DMS53 (cell line): ENCODE measurements at regions not wholly inside any gene's neighbourhood (a gene's known extent, or its start where the extent isn't known, plus 50 kb on each side); places are given as distances from the start of the nearest gene placed in this dataset.
"Not testable (repeated sequence)": the region's sequence is repeated elsewhere in the genome, so short reads cannot be mapped to it uniquely, and the experiment has no call there.

Experiments
- DNase-seq: peaks from one replicate; lab custom pipeline; 2025; lab: John Stamatoyannopoulos, UW

DNA sequence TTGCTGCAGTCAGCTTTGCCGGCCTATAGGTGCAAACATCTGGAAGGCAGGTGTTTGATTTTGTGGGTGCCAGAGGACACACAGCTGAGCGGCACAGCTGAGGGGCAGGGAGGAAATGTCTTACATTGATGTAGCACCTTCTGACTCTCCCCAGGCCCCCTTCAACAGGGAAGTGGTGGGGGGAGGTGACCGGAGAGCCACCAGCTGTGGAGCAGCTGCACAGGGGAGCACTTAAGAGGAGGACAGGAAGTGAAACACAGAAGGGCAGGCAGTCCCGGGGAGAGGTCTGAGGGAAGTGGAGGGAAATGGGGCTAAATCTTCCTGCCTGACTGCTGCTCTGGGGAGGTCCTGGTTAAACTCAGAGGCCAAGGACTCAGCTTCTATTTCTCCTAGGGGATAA is 409.1 kb downstream of the TNS1 start:
- peak; percentile 63 for DNase-seq

DNA sequence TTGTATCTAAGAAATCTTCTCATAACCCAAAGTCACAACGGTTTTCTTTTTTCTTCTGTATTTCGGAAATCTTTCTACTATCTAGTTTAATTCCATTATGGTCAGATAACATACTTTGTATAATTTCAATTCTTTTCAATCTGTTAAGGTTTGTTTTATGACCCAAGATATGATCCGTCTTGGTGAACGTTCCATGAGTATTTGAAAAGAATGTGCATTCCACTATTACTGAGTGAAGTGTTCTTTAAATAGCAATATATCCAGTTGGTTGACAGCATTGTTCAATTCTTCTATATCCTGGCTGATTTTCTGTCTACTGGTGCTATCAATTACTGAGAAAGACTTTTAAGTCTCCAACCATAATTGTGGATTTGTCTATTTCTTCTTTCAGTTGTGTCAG is 414.5 kb downstream of the TNS1 start:
- DNase-seq = no peak

DNA sequence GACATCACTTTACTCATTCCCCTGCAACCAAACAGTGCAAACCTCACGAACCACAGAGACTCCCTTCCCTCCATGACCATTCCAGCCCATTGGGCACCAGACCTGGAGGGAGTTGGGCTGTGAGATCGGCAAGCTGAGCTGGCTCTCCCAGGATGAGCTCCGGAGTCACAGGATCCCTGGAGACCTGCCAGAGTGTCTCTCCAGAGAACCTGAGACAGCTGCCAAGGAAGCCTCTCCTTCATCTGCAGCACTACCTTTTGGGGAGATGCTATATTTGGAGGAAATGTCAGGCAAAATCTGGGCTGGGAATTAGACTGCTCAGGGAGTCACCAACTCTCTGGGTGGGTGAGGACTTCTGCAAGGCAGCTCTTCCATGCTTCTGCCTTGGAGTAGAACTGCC is 417.4 kb downstream of the TNS1 start:
- DNase-seq = no peak

DNA sequence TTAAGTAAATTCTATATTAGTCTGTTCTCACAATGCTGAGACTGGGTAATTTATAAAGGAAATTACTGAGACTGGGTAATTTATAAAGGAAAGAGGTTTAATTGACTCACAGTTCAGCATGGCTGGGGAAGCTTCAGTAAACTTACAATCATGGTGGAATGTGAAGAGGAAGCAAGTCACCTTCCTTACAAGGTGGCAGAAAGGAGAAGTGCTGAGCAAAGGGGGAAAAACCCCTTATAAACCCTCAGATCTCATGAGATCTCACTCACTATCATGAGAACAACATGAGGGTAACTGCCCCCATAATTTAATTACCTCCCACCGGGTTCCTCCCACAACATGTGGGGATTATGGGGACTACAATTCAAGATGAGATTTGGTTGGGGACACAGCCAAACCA is 422.4 kb downstream of the TNS1 start:
- not testable (repeated sequence) for DNase-seq

DNA sequence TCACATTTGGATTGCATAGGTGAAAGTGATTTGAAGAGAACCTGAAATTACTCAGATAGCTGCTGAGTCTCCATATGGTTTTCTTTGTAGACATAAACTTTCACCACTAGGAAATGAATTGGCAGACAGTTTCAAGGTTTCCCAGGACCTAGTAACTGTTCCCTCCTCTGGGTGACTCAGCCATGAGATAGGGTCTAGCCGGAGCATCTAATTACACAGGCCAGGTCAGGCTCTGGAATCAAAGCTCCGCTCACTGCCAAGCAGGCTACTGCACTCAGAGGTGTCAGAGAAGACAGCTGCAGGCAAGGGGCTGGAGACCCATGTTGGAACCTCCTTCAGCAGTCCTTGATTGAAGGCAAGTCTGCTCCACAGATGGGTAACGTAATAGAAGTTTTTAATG is 429.2 kb downstream of the TNS1 start:
- DNase-seq = peak; percentile 19

DNA sequence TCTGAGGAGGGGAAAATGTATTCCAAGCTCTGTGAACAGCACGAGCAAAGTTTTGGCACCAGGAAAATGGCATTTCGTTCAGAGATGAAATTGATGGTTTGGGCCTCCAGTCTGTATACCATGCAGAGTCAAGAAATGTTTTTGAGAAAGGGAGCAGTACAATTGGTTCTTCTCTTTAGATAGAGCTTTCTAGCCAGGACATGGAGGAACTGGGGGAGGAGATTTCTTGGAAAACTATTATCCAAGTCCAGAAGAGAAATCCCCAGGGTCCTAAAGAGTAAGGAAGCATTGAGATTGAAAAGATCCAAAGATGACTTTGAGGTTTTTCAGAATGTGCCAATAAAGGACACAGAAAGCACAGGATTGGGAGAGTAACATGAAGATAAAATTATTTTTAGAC is 432.4 kb downstream of the TNS1 start:
- no peak for DNase-seq

DNA sequence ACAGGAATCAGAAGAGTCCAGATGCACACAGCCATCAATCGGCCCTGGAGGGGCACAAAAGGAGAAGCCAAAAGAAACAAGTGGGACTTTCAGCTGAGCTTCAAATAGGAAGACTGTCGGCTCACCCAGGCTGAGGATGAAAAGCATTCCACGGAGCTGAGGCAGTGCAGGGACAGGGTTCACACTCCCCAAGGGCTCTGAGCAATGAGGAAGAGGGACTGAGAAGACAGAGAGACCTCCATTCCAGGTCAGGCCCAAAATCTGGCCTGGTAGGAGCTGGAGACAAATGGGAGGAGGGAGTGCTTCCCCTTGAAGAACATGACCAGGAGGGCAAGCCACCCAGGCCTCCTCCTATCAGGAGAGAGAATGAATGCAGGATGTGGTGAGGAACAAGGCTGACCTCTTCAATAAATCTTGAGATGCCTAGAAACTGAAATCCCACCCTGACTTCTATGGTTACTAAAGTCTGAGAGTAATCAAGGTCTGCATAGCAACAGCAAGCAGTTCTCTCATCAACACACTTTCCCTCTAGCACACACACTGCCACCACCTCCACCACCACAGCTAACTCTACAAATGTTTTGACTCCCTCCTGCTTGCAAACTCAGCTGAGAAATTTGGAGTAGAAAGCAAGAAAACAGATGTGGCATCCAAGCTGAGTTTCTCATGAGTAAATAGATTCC is 434.4 kb downstream of the TNS1 start:
- no peak for DNase-seq

DNA sequence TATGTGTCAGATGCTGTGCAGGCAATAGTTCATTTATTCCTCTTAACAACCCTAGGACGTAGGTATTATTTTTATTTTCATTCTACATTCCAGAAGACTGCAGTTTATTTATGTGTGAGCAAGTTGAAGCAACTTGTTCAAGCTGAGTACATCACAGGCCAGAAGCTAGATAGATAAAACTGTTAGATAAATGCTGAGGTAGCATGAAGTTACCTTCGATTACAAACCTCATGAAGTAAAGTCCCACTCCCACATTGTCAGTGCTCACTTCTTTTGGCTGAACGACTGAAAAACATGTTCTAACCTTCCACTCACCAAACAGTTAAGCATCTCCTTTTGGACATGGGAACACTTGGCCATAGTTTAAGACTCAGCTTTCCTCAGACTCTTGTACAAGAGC is 439.2 kb downstream of the TNS1 start:
- no peak for DNase-seq

DNA sequence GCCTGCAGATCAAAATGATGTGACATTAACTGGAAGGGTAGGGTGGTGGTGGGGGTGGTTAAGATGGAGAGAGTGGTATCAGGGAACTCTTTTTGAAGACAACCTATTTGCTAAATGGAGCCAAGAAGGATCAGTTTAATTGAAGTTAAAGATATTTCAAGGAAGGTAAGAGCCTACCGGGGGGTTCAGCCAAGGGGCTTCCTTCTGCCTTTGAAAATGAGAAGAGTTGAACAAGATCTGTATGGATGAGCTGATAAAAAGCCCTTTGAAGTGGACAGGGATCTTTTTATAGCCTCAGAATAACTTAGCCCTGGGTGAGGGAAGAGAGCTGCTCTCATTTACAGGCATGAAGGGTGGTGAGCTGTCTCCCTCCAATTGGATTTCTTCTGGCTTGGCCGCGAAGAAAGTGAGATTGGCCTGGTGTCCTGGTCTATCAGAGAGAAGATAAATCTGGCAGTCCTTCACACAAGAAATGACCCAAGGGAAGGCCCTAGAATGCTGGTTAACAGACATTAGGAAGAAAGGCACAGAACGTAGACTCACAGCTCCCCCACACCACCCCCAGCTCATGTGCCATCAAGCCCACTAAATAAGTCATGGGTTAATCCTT is 439.8 kb downstream of the TNS1 start:
- no peak for DNase-seq

DNA sequence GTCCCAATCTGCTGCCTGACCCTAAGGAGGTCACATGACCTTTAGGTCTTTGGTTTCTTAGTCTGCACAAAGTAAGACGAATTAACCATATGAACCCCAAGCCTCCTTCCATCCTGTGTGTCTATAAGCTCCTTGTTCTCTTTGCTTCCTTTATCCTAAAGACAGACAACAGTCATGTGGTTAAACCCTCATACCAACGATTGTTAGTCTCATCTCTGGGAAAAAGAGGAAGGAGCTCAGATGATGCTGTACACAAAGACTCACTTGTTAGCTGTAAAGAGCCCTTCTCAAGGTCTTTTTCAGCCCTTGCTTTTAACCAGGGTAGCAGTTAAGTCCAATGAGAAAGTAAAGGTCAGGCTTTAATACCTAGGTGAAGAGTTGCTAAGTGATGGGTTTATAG is 443.7 kb downstream of the TNS1 start:
- no peak for DNase-seq

DNA sequence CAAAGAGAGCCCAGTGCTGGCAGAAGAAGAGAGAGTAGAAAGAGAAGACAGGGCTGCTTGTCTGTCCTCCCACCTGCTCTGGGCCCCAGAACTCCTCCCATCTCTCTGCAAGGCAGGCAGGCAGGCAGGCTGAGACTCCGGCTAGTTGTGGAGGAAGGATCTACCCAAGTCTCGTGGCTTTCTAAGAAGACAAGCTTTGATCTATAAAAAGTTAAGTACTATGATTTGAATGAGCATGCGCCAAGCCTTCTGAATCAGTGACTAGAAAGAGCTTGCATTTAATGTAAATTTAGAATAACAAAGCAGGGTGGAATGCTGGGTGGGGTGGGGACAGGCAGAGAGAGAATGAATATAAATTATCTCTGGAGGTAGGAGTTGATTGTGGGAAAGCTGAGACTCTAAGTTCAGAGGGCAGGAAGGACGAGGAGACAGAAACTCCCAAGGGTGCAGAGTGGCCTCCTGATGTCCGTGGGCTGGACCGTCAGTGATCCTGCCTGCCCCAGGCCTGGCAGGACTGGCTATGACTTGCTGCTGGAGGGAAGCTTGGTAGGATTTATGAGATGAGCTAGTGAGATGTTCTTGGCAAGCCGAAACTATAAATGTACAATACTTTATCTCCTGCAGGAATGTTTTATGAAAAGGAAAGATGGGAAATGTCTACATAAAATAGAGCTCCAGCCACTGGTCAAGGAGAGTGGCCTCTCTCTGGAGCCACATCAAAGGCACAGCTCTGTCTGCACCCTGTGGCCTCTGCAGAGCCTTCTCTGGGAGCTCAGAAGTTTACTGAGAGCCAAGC is 447.5 kb downstream of the TNS1 start:
- no peak for DNase-seq

DNA sequence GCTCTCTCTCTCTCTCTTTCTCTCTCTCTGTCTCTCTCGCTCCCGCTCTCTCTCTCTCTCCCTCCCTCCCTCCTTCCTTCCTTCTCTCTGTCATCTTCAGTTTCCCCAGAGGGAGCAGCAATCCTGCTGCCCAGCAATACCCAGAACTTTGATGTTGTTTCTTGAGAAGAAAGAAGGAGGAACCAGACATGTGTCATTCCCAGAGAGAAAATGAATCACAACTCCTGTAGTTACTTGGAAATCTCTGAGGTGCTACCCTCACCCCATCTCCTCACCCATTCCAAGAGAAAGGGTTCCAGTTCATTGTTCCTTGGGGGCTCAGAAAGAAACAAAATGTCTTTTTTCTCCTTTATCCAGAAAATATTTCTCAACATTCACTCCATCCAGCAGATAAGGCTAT is 449.1 kb downstream of the TNS1 start:
- no peak for DNase-seq

DNA sequence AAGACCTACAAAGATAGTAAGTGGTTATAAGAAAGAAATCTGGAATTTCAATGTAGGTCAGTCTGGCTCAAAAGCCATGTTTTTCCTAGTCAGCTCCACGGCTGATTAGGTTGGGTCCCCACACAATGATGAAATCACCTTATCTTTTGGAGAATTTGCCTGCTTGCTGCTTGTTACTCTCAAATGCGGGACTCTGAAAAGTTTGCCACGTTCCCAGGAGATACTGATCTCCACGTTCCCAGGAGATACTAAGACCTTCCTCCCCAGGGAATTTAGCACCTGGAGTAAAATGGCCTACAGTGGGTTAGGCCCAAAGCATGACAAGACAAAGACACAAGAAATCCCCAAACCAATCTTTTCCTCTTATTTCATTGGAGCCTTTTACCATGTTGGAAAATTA is 449.6 kb downstream of the TNS1 start:
- no peak for DNase-seq

DNA sequence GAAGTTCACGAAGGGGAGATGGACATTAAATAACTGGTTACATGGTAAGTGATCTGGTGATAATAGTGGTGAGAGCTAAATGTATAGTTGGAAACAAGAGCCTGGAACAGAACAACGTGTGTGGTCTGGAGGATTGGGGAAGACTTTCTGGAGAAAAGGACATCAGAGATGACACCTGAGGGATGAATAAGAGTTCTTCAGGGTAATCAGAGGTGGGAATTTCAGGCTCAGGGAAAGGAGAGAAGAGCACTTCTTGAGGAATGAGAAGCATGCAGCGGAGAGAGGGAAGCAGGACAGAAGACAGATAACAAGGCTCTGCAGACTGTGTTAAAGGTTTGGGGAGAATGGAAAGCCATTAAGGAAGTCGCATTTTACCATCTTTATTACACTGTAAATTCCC is 450.7 kb downstream of the TNS1 start:
- no peak for DNase-seq

DNA sequence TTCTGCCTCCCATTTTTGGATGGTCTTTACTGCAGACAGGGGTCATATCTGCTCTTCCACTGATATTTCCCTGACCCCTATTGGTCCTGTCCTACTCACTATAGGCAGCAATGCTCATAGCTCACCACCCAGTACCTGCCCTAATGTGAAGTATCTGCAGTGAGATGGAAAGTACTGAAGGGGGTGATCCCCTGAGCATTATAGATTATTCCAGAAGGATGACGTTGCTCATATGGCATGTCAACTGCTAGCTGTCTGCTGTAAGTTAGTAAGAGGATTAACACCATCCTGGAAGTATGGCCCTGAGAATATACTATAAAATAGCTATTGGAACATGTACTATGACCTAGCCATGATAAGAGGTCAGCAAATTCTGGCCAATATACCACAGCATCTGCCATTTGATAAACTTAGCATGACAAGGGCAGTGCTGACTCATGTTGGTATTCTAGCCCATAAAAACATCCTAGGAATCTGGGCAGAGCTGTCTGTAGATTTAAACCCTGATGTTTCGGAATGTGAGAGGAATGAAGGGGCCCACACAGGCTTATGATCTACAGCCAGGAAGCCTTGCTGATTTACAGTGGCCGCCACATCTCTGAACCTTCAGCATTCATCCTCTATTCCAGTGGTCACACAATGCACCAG is 451.4 kb downstream of the TNS1 start:
- no peak for DNase-seq

DNA sequence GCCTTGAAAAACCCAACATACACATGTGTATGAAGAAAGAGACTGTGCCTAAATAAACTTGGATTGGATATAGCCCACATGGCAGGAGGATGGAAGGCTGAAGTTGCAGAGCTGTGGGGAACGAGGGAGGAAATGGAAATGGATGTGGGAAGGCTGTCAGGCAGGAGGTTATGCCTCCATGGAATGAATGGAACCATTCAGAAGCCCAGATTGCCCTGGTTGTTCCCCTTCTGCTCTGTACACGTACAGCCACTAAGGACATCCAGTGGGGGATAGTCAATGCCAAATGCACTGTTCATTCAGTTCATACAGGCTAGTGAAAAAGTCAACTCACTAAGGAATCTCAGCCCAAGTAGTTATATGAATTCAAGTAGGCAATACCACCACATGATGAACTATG is 463.7 kb downstream of the TNS1 start:
- DNase-seq = no peak

DNA sequence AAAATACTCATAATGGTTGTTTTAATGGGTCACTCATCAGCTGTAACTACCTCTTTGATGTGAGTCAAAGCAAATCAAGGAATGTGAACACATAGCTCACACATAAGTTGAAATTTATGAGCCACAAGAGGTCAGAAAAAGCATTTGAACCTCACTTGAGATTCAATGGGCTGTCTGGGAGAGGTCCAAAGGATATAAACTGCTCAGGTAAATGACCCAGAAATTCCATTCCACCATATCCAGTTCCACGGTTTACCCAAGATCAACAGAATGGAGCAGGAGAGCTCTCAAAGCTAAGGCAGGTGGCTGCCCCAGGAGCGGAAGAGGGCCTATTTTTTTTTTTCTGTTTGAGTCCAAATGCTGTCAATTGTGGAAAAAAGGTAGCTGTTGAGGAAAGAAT is 464.1 kb downstream of the TNS1 start:
- peak; percentile 83 for DNase-seq

DNA sequence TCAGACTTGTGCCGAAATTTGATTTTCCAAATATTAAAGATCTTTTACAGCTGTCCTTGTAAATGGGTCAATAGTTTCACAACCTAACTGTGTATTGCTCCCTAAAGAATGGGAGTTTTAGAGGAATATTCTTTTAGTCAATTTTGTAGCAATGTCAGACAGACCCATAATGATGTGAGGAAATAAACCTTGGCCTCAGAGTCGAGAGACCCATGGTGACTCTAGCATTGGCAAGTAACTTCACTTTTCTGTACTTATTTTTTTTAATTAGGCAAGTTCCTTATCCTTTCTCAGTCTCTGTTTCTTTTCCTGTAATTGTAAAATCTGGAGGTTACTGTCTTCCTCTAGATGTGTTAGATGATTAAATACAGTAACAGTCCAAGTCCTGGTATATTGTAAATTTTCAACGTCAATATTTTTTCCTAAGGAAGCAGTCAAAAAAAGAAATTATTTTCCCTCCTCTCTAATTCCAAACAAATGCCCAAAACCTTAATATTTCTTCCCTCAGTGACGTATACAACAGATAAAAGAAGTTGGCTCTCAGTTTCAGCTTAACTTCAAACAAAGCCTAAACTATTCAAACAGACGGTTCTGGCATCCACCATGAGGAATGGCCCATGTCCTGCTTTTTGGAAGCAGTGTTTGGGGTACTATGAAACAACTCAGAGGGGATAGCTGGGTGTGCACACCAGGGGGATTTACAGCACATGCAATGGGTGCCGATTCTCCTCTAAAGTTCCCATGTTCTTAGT is 466.7 kb downstream of the TNS1 start:
- DNase-seq = no peak

DNA sequence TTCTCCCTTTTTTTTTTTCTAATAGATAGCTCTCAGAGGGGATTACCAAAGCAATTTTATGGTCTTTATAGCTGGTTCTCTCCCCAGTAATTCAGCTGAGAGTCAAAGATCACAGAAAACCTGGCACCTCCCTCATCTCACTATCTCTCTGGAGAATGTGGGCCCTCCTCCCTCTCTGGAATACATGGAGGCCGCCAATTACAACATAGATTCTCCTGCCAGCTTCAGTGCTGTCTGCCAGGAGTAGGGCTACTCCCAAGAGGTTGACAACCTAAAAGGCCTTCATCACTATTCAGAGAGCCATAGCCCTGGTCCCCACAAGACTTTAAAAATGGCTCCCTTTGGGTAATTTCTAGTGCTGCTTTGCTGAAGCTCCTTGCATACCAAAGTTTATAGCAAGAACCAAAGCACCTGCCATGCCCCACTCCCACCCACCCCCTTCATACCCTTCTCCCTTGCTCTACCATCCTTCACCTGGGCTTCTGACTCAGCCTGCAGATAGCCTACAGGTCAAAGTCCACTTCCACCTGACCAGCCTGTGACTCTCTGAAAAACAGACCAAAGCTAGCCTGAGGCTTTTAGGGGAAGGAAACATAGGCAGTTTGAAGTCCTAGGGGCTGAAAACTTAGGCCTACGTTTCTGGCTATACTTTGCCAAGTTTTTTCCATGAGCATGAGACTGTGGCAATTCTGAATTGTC is 472.3 kb downstream of the TNS1 start:
- peak; percentile 79 for DNase-seq

DNA sequence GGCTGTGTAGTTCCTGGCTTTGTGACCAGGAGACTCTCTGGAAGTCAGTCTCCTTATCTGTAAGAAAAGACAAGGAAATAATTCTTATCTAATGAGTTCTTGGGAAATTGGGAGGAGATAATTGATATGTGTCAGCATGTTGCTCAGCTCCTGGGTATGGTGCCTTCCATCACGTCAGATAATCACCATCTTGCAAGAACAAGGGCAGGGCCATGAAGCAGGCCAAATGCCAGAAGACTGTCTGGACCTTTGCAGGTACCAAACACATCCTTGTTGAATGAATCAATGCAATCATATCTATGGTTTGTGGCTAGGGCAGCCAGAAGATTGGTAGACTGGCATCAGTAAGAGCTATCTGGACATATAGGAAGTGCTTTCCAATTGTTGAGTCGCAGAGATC is 473.5 kb downstream of the TNS1 start:
- DNase-seq = no peak

DNA sequence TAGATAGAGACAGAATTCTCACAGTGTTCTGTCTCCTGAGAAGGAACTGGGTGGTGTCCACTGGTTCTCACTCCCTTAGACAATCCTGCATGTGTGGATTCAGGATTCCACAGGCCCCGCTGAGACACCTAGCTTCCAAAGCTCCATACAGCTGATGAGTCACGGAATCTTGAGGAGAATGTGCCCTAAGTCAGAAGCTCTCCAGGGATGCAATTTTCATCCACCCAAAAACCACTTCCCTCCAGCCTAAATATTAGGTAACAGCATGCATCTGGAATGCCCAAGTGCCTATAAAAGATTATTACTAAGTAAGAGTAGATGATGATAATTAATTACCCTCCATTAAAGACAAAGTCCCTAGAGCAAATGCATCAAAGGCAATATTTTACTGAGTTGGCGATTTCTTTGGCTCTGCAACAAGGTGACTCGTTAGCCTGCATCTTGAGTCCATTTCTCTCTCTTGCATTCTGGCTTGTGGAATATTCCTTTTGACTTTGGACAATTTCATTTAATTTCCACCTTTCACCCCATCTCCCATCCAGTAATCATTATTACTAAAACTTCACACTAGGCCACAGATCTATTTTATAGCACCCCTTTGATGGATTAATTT is 475.1 kb downstream of the TNS1 start:
- DNase-seq = no peak
